K562 (cell line): ENCODE measurements at regions not wholly inside any gene's neighbourhood (a gene's known extent, or its start where the extent isn't known, plus 50 kb on each side); places are given as distances from the start of the nearest gene placed in this dataset.

Source experiments
- ATAC-seq: fragments of 200-7000 bp; cut with Tn5 transposase; 3 replicates; pipeline ENCODE4 v1.9.1; 2020; ENCODE audit warnings: moderate library complexity
- BruUV-seq: library from RNA; stranded (reverse); fragments of 400-500 nt; replicated peaks from 2 replicates; lab custom pipeline; 2021; lab: Mats Ljungman, UMichigan
- CTCF ChIA-PET: fragments of 300-600 bp; formaldehyde crosslinking; extraction: SDS; loops from one replicate; lab custom pipeline; 2021; ENCODE audit warnings: low intra/inter-chr PET ratio; lab: Yijun Ruan, JAX
- POLR2A ChIA-PET: fragments of 300-600, 350-650 bp; sonication (Branson Sonifier 250); formaldehyde crosslinking; extraction: SDS; loops from one replicate; lab custom pipeline; 2021; ENCODE audit warnings: antibody characterized with exemption, inconsistent platforms; lab: Yijun Ruan, JAX
- DNase-seq, 4 experiments: peaks; one replicate each; pipeline versions ENCODE4 v3.0.0 to v3.0.0-alpha.2; 2011 to 2018; ENCODE audit warnings: low spot score in 3 of 4, mixed read lengths in 3 of 4; ENCODE audit errors: extremely low read depth in 1 of 4
- FAIRE-seq: peaks from 2 replicates; lab custom pipeline; 2011; peaks lifted over from hg19 to GRCh38; lab: Jason Lieb, UNC
- H2AFZ ChIP-seq: 2 replicates; pipeline ENCODE4 v1.6.0; 2011; ENCODE audit warnings: low read depth, low read length, control low read depth, inconsistent platforms
- H3K27ac ChIP-seq: fragments of 200-600 bp; 3 replicates; pipeline ENCODE4 v1.8.0; 2011; ENCODE audit warnings: low read depth, mild to moderate bottlenecking, control low read depth, inconsistent platforms, low read length, moderate library complexity, mixed read lengths; ENCODE audit errors: extremely low read depth
- H3K27me3 ChIP-seq, 2 experiments: fragments of 300-600 bp in 1 of 2; 2 replicates in 1 of 2; 3 replicates in 1 of 2; pipeline versions ENCODE4 v1.6.0 to v1.8.0; 2011; ENCODE audit warnings: inconsistent platforms in 2 of 2, low read length in 2 of 2, mild to moderate bottlenecking in 1 of 2, mixed read lengths in 1 of 2, moderate library complexity in 1 of 2; ENCODE audit not compliant: control insufficient read depth in 2 of 2, insufficient read depth in 2 of 2
- H3K36me3 ChIP-seq: fragments of 300-600 bp; 3 replicates; pipeline ENCODE4 v1.8.0; 2011; ENCODE audit warnings: mild to moderate bottlenecking, low read length, inconsistent platforms; ENCODE audit not compliant: control insufficient read depth, insufficient read depth
- H3K4me1 ChIP-seq, 2 experiments: fragments of 200-600 bp in 1 of 2; replicated peaks in 1 of 2; 2 replicates in 1 of 2; 3 replicates in 1 of 2; pipeline versions ENCODE4 v1.5.1 to v1.8.0; 2011; ENCODE audit warnings: inconsistent platforms in 2 of 2, low read length in 2 of 2, mild to moderate bottlenecking in 1 of 2, mixed read lengths in 1 of 2, moderate library complexity in 1 of 2; ENCODE audit not compliant: control insufficient read depth in 2 of 2, insufficient read depth in 2 of 2
- H3K4me2 ChIP-seq: 2 replicates; pipeline ENCODE4 v1.6.1; 2011; ENCODE audit warnings: low read length, control low read depth, inconsistent platforms, mixed read lengths; ENCODE audit not compliant: insufficient read depth
- H3K4me3 ChIP-seq: fragments of 200-600 bp; sonication (generic), shearing (Covaris generic); 2 replicates; pipeline ENCODE4 v1.5.1; 2016; ENCODE audit warnings: control low read depth, inconsistent platforms
- H3K79me2 ChIP-seq: fragments of 200-600 bp; 3 replicates; pipeline ENCODE4 v1.8.0; 2011; ENCODE audit warnings: low read length, inconsistent platforms; ENCODE audit not compliant: control insufficient read depth, insufficient read depth
- H3K9ac ChIP-seq, 2 experiments: 2 replicates each; pipeline versions ENCODE4 v1.6.0 to v1.6.1; 2011; ENCODE audit warnings: low read depth in 2 of 2, low read length in 2 of 2, control low read depth in 1 of 2, inconsistent platforms in 1 of 2, mild to moderate bottlenecking in 1 of 2, mixed read lengths in 1 of 2; ENCODE audit not compliant: insufficient read depth in 1 of 2
- H3K9me1 ChIP-seq: one replicate; pipeline ENCODE4 v1.6.0; 2011; ENCODE audit warnings: inconsistent platforms, mild to moderate bottlenecking, low read length, moderate library complexity; ENCODE audit not compliant: control insufficient read depth, insufficient read depth
- H3K9me3 ChIP-seq: replicated peaks from 2 replicates; pipeline ENCODE4 v1.5.1; 2011; ENCODE audit warnings: low read depth, low read length, inconsistent platforms; ENCODE audit not compliant: control insufficient read depth, insufficient read depth
- H4K20me1 ChIP-seq: replicated peaks from 2 replicates; pipeline ENCODE4 v1.6.1; 2011; ENCODE audit warnings: low read length, inconsistent platforms, mixed read lengths; ENCODE audit not compliant: control insufficient read depth, insufficient read depth
- CTCF ChIP-seq, 3 experiments: IDR thresholded peaks in 2 of 3; conservative IDR thresholded peaks in 1 of 3; 2 replicates each; pipeline ENCODE4 v1.5.1; 2011 to 2012; ENCODE audit warnings: low read length in 3 of 3, mild to moderate bottlenecking in 3 of 3, control low read depth in 2 of 3, improper control_type of control experiment in 1 of 3, inconsistent platforms in 1 of 3, low read depth in 1 of 3, mixed read lengths in 1 of 3, moderate library complexity in 1 of 3; ENCODE audit not compliant: insufficient read depth in 2 of 3
- CTCFL ChIP-seq: IDR thresholded peaks from 2 replicates; pipeline ENCODE4 v1.6.1; 2011; ENCODE audit warnings: borderline replicate concordance, low read depth, mild to moderate bottlenecking, moderate library complexity, low read length; ENCODE audit not compliant: insufficient read depth, poor library complexity, severe bottlenecking
- NCOA1 ChIP-seq: fragments of 450-650 bp; IDR thresholded peaks from 2 replicates; pipeline ENCODE4 v1.6.1; 2016; ENCODE audit warnings: low read depth
- RAD21 ChIP-seq, 2 experiments: fragments of 250-450 bp in 1 of 2; fragments of 450-650 bp in 1 of 2; sonication (Bioruptor Pico) in 1 of 2; formaldehyde crosslinking in 1 of 2; IDR thresholded peaks in 1 of 2; conservative IDR thresholded peaks in 1 of 2; 2 replicates each; pipeline versions ENCODE4 v1.4.0 to v1.8.0; 2020 to 2022; ENCODE audit warnings: mild to moderate bottlenecking in 2 of 2, moderate library complexity in 1 of 2
- TAF1 ChIP-seq: IDR thresholded peaks from 2 replicates; pipeline ENCODE4 v1.6.1; 2011; ENCODE audit warnings: mild to moderate bottlenecking, low read length, moderate library complexity; ENCODE audit not compliant: insufficient read depth, control insufficient read depth, severe bottlenecking; ENCODE audit errors: extremely low read depth
- WGBS: fragments of 100-300 bp; shearing (Covaris generic); methylation state at CpG from one replicate; pipeline ENCODE4 v1.1.6; 2016; ENCODE audit warnings: low coverage, mixed read lengths; ENCODE audit not compliant: insufficient coverage; ENCODE audit errors: missing lambda C conversion rate; 5-methylcytosine and 5-hydroxymethylcytosine counted together
- in situ Hi-C: fragments of 300-500 bp; cut with MboI; formaldehyde crosslinking; loops from 4 replicates; pipeline ENCODE4 v1.15.0; 2018; ENCODE audit warnings: inconsistent platforms, mixed read lengths
- intact Hi-C: fragments of 100-400 bp; cut with micrococcal nuclease; formaldehyde crosslinking; loops from 2 replicates; pipeline ENCODE4 v1.14.2; 2022

GRCh38 chr14:106564058-106564643, 1037.8 kb downstream of the TMEM121 start:
- no peak overlapping the region for H3K4me3 ChIP-seq
- DNase-seq (peak; percentile 21 to 59 (median 34)), FAIRE-seq (peak; percentile 63), ATAC-seq (peak; percentile 81)
- no peaks in the 10 kb centered on the region for H3K4me1 ChIP-seq
- WGBS: 0% methylated on average over 11 of the region's 14 CpGs
- H3K27me3 ChIP-seq: no peaks in the 10 kb centered on the region
- CTCF ChIA-PET: no interaction called here
- peak; percentile 34 for TF ChIP-seq CTCFL
- TF ChIP-seq NCOA1: no peak
- TF ChIP-seq RAD21 (CRISPR knock-in tag; conservative IDR thresholded peaks at IDR 0.05 in 1 of 2, IDR thresholded peaks at IDR 0.05 in 1 of 2): peak in 1 of 2 experiments; percentile 20; a peak in 1 of 4 replicates
- peak; percentile 61 to 83 (median 71) for TF ChIP-seq CTCF (IDR thresholded peaks at IDR 0.05 in 2 of 3, conservative IDR thresholded peaks at IDR 0.05 in 1 of 3; ENCODE audit: insufficient read depth in 2 of 3, low read depth in 1 of 3, low read length in 3 of 3)
- TF ChIP-seq TAF1: no peak
- in situ Hi-C loops: no loop called here
- no TSS peak for BruUV-seq
- POLR2A ChIA-PET: no interaction called here
- no peak overlapping the region for H3K9ac ChIP-seq
- H3K27ac ChIP-seq: no peak overlapping the region
- no peak overlapping the region for H2AFZ ChIP-seq
- intact Hi-C loops: no loop called here
- H3K4me2 ChIP-seq: no peak overlapping the region
- no peaks in the 10 kb centered on the region for H3K36me3 ChIP-seq
- no peaks in the 10 kb centered on the region for H3K9me1 ChIP-seq
- H3K9me3 ChIP-seq: no peaks in the 10 kb centered on the region
- no peaks in the 10 kb centered on the region for H4K20me1 ChIP-seq
- no peaks in the 10 kb centered on the region for H3K79me2 ChIP-seq
